ENCODE measurements at regions not wholly inside any gene's neighbourhood (a gene's known extent, or its start where the extent isn't known, plus 50 kb on each side); places are given as distances from the start of the nearest gene placed in this dataset.
"Not testable (repeated sequence)": the region's sequence is repeated elsewhere in the genome, so short reads cannot be mapped to it uniquely, and the experiment has no call there.

DNA sequence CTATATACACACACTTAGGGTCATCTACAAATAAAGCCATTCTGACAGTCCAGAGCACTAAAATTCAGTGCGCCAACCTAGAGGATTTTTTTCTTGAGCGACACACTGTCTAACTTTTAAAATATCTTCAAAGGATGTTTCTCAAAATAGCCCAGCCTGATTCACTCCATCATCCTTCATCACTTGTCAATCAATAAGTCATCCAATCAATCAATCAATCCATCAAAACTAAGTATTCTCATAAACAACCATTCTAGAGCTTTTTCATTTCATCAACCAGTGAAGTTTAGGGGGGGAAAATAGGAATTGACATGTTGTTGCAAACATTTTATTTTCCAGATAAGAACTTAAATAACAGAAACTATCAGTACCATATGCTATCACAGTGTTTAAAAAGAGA is 183.2 kb downstream of the HDGFL1 start:
- no peak for DNase-seq

DNA sequence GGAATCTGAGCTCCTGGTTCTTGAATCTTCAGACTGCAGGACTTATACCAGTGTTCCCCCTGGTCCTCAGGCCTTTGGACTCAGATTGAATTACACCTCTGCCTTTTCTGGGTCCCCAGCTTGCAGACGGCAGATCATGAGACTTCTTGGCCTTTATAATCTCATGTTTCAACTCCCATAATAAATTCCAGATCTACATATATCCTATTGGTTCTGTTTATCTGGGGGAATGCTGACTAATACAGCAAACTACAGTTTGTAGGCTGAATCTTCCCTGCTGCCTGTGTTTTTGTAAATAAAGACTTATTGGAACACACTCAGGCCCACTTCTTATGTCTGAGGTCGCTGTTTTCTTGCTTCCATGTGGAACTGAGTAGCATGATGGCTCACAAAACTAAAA is 184.7 kb downstream of the HDGFL1 start:
- no peak for DNase-seq

DNA sequence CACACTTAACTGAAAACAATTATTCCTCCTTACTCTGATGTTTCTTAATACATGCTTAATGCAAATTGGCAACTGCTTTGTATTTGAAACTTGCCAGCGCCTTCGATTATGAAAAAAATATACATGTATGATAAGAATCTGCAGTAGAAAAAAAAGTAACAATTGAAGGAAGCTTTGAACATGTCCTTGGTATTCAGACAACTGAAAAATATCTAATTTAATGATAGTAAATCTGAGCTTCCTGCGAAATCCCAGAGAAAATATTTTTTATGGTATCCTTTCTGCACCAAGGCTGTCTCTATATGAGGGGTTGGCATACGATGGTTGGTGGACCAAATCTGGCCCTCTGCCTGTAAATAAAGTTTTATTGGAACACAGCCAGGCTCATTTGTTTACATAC is 186.2 kb downstream of the HDGFL1 start:
- DNase-seq = no peak

DNA sequence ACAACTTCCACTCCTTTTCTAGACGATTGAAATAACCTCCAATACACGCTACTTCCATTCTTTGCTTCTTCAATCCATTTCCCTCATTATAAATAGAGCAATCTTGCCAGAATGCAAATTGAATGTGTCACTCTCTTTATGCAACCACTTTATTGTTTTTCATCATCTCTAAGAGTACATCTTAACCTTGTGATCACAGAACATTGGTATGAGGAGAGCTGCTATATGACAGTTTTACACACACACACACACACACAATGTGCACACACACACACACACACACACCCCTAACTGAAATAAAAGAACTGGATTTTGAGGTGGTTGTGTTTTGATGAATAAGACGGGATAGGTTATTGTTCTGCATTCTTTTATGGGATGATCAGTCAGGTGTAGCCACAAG is 187.0 kb downstream of the HDGFL1 start:
- DNase-seq = no peak

DNA sequence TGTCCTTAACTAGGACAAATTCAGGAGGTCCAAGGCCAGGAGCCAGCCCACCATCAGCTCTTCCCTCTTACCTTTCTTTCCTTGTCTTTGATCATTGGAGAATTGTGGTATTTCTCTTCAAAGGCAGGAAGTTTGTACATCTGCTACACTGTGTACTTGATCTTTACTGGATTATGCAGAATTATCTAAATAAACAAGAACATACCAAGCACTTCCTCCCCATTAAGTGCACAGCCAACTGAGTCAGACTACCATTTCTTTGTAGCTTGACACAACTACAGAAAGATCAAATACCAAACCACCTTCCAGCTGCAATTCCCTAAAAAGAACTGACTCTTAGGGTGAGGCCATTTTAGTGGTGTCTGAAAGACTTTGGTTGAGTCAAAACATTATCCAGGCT is 195.1 kb downstream of the HDGFL1 start:
- DNase-seq = no peak

DNA sequence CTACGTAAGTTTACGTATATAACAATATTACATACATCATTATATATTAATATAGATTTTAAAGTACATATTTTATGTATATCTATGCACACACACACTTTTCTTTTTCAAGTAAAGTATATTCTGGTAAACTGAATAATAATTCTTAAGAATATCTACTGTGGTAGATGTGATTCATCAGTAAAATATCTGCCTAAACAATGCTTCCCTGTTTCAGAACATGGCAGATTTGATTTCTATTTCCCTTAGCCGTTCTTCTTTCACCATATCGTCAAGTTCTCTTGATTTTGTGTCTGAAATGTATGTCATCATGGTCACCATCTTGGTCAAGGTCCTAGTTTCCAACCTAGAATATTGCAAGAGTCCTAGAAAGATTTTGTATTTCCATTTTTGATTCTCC is 195.6 kb downstream of the HDGFL1 start:
- DNase-seq = no peak

DNA sequence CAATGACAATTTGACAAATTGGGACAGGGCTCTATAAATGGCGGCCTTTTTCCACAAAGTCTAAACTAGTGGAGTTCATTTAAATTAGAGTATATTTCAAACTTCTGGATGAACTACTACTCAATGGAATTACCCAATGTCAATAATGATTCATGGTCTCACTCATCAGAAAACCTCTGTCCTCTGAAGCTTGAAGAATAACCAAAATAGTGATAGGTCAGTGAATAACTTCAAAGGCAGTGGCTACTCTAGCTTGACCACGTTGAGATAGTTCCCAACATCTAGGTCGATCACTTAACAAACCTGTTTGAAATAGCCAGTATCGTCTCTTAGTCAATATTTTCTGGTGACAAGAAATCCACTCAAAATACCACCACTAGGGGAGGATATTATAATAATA is 197.6 kb downstream of the HDGFL1 start:
- no peak for DNase-seq

DNA sequence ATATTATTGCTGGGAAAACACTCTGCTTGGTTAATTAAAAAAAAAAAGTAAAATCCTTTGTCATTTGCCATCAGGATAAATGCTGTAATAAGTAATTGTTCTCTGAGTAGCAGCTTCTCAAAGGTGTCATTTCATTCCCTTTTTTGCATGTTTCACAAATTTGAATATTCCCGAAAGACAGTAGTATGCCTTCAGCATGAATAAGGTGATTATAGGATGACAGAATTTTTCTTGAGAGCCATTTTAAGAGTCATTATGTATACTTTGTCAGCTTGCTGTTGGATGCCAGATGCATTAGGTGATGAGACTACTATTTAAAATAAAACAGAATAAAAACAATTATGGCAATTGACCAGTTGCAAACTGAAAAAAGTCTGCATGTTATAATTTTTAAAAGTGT is 200.7 kb downstream of the HDGFL1 start:
- DNase-seq = no peak

DNA sequence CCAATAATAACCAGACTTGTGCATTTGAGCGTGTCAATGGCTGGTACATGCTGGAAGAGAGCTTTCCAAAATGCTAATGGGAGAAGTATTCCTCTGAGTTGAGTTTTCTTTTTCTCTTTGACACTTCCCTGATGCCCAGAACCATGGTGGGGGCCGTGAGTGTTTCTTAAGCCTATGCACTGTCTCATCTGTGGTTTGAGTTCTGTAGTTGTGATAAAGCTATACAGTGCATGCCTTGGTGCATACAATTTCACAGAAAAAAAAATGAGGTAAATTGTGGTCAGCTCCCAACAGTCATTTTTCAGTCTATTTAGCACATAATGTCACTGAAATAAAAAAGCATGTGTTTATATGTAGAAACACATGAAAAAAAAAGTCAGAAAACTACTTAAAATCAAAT is 204.8 kb downstream of the HDGFL1 start:
- no peak for DNase-seq

DNA sequence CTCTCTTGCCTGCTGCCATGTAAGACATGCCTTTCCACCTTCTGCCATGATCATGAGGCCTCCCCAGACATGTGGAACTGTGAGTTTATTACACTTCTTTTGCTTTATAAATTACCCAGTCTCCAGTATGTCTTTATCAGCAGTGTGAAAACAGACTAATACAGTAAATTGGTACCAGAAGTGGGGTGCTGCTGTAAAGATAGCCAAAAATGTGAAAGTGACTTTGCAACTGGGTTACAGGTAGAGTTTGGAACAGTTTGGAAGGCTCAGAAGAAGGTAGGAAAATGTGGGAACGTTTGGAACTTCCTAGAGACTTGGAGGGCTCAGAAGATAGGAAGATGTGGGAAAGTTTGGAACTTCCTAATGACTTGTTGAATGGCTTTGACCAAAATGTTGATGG is 209.1 kb downstream of the HDGFL1 start:
- not testable (repeated sequence) for DNase-seq

DNA sequence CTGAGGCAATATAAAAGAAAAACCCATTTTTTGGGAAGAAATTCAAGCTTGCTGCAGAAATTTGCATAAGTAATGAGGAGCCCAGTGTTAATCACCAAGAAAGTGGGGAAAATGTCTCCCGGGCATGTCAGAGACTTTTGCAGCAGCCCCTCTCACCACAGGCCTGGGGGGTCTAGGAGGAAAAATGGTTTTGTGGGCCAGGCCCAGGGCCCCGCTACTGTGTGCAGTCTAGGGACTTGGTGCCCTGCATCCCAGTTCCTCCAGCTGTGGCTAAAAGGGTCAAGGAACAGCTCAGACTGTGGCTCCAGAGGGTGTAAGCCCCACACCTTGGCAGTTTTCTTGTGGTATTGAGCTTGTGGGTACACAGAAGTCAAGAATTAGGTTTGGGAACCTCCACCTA is 209.7 kb downstream of the HDGFL1 start:
- DNase-seq = no peak

DNA sequence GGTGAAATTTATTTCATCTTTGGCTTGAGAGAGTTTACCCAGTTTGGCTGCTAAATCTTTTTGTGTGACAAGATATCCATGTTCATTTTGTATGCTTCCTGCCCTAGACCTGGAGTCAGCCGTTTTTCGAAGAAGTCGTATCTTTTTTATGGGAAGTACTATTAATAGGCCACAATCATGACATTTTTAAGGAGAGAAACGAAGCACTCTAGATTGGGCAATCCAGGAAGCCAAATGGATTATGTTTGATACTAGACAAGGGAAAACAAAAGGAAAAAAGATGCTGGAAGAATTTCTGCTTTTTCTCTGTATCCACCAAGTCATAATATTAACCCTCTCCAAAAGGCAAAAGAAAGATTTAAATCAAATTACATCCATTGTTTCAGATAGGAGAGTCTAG is 214.6 kb downstream of the HDGFL1 start:
- no peak for DNase-seq

DNA sequence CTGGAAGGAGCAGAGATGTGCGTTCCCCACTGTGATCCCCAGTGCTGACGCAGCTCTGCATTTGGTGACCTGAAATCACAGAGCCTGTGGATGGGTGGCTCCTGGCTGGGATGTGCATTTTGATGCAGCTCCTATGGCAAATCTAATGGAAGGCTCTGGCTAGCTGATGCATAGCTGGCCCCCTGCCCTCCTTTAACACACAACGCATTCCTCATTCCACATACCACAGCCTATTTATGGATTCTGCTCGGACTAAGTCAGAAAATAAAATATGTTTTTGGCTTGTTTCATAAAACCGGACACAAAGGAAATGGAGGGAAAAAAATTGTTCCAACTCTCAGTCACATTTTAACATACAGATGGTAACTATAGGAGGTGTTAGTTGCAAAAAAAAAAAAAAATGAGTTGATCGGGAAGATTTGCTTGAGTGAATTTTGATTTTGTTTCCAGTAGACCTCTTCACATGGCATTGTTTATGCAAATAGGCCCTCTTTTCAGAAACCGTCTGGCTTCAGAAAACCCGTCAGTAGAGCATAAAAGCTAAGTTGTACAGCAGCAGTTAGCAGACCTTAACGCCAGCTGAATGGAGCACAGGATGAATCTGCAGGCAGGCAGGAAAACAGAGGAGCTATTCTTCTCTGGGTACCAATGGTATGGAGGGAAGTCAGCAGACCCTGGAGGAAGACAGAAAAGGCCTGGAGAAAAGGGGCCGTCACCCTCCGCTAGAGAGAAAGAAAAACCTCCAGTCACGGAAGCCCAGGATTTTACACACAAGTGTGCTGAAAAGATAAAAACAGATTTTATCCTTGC is 215.4 kb downstream of the HDGFL1 start:
- DNase-seq = no peak

DNA sequence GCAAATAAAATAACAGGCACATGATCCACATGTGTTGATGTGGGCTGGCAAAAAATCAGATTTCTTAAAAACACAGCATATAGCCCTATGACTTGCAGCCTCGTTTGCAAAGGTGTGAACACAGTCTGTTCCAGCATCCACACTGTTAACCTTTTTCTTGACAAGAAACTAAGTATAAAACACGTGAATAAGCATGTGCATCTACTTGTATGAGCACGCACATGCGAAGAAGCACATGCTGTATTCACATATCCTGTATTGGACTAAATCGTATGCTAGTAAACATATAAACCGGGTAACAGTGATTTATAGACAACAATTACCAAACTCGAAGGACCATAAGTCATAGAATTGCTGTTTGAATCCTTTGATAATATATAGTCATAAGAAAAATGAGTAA is 218.7 kb downstream of the HDGFL1 start:
- no peak for DNase-seq

DNA sequence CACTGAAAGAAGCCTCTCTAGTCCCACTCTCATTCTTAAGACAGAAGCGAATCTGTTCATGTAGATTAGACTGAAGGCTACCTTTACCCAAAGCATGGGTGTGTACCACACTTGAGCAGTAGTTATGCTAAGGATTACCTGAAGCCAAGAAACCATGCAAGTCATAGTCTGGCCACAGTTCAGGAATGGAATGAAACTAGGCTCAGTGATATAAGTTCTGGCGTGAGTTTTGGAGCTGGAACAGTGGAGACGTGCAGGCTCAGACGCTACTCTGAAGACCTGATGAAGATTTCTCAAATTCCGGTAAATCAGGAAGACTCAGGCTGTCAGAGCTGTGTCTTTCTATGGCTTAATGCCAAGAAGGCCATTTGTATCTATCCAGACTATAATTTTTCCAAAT is 219.9 kb downstream of the HDGFL1 start:
- no peak for DNase-seq

DNA sequence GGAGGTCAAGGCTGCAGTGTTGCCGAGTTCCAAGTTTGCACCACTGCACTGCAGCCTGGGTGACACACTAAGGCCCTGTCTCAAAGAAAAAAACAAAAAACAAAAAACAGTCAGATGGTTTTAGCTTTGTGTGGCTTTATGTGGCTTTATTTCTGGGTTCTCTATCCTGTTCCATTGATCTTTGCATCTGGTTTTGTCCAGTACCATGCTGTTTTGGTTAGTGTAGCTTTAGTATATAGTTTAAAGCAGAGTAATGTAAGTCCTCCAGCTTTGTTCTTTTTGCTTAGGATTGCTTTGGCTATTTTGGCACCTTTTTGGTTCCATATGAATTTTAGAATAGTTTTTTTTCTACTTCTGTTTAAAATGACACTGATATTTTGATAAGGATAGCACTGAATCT is 225.5 kb downstream of the HDGFL1 start:
- no peak for DNase-seq

DNA sequence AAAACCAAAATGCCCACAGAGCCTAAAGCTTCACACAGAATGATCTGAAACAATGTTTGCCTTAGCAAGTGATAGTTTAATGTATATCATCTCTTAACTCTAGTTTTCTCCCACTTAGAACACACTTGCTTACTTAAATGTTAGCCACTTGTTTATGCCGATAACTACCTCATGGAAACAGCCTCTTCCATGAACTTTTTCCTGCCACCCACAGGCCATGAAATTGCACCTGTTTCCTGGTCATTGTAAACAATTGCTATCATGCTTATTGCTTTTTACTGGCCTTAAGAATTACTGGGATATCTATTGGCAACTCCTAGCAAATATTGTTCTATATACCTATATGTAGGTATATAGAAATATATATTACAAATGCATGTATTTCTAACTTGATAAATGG is 231.1 kb downstream of the HDGFL1 start:
- DNase-seq = no peak

DNA sequence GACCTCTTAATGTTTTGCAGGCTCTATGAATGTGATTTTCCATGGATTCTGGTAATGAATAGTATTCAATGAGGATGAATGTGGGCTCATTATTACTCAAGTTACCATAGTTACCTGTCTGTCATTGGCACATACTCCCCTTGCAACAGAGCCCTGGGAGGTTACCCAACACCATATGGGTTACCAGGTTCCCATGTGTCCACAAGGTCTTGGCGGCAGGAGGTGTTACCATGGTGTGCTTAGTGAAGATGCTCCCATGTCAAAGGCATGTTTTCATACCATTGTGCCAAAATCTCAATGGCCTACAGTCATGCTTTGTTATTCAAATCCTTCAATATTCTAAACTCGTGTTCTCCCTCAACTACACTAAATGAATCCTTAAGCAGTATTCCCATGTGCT is 232.5 kb downstream of the HDGFL1 start:
- no peak for DNase-seq

DNA sequence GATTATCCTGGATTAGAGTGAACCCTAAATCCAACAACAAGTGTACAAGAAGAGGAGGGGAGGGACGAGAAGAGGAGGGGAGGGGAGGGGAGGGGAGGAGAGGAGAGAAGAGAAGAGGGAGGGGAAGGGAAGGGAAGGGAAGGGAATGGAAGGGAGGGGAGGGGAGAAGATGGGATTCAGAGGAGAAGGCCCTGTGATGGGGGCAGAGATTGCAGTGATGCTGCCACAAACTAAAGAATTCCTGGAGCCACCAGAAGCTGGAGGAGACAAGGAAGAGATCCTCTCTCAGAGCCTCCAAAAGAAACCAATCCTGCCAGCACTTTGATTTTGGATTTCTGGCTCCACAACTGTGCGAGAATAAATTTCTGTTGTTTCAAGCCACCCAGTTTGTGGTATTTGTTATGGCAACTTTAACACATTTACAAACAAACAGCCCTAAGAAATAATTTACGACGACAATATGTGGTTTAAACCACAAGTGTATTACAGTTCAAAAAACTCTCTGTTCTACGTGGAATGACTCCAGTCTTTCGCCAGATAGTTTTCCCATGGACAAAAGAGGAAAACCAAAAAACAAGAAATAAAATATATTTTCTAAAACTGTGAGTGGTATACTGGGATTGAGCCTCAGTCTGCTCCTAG is 235.4 kb downstream of the HDGFL1 start:
- no peak for DNase-seq

DNA sequence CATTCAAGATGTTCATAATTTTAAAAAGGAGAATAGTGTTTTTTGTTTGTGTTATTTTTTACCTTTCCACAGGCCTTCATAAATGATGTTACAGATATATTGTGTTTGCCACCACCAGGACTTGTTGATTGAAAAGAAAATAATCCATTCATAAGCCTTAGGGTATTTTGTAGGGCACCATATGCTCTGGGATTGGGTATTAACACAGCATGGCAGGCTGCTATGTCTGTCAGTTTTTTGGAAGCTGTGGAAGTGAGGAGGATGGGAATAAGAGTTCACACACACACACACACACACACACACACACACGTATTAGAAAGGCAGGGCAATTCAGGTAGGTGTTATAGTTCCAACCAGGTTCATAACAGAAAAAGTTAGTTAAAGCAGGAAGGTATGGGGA is 237.9 kb downstream of the HDGFL1 start:
- no peak for DNase-seq

DNA sequence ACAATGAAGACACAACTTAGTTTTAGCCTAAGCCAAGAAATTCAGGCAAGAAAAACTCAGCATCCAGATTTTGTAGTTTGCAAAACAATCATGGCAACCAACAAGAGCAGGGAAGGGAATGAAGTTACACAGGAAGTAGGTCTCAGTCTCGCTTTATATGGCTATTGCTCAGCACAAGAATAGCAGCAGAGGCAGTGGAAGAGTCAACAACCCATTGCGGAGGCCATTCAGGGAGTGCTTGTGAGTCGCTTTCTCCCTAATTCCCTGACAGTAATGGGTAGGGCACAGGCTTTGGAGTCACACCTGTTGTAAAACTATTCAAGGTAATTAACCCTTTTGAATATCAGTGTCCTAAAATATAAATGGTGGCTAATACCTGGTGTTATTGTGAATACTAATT is 238.5 kb downstream of the HDGFL1 start:
- no peak for DNase-seq

DNA sequence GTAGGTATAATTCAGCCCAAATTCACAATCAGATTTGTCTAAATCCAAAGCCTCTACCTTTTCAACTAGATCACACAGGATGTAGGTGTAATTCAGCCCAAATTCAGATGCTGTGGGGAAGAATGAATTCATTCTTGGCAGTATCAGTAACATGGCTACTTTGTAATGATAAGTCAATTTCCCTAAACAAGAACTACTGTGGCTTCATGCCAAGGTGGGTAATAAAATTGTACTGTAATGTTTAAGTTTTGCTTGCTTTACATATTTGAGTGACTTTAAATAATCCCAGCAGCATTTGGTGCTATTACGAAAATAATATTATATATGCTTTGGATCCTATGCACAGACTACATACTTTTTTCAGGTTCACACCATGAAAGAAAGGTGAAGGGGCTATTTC is 239.1 kb downstream of the HDGFL1 start:
- no peak for DNase-seq

DNA sequence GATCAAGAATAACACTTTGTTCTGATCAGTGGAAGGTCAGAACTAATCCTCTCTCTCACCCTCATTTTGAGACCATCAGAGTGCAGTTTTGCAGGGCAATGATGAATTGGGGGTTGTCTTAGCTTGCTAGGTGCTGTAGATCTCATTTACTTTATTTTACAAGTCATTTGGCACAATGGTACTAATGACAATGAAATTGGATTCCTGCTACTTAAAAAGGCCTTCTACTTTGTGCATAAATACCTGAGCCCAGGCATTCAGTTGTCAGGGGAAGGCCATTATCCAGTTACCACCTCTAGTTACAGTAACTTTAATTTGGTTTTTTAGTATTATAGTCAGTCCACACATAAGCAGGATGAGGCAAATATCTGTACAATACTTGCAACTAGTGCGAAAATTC is 240.0 kb downstream of the HDGFL1 start:
- DNase-seq = no peak

DNA sequence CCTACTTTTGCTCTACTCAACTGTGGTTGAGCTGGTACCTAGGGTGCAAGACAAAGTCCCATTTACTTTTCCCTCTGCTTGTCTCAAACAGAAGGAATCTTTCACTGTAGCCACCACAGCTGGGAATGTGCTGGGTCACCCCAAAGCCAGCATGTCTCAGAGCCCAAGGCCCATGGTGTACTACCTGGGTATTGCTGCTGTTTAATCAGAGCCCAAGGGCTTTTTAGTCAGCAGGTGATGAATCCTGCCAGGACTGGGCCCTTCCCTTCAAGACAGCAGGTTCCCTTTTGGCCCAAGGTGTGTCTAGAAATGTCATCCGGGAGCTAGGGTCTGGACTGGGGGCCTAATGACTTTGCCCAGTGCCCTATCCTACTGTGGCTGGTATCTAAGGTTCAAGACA is 249.8 kb downstream of the HDGFL1 start:
- DNase-seq = no peak

All from RPMI8226 (cell line).